Right cardiac atrium (tissue), 5 donors: ENCODE measurements at regions not wholly inside any gene's neighbourhood (a gene's known extent, or its start where the extent isn't known, plus 50 kb on each side); places are given as distances from the start of the nearest gene placed in this dataset.

Source experiments
- ATAC-seq, 2 donors: fragments of 200-7000 bp; cut with Tn5 transposase; one replicate each; pipeline versions ENCODE4 v1.8.0 to v1.9.1; 2020; ENCODE audit warnings: moderate library complexity in 2 of 2, mild to moderate bottlenecking in 1 of 2
- DNase-seq, 3 donors: peaks; one replicate each; pipeline ENCODE4 v3.0.0-alpha.2; 2020
- H3K27ac ChIP-seq: one replicate; pipeline ENCODE4 v1.5.1; 2013; ENCODE audit warnings: mild to moderate bottlenecking, low read length, control low read depth, moderate library complexity
- H3K27me3 ChIP-seq: one replicate; pipeline ENCODE4 v1.6.1; 2013; ENCODE audit not compliant: control insufficient read depth, insufficient read depth
- H3K4me1 ChIP-seq: one replicate; pipeline ENCODE4 v1.6.1; 2013; ENCODE audit warnings: low read length; ENCODE audit not compliant: control insufficient read depth, insufficient read depth
- H3K4me3 ChIP-seq: one replicate; pipeline ENCODE4 v1.5.1; 2013; ENCODE audit warnings: low read length, control low read depth
- H3K9me3 ChIP-seq: one replicate; pipeline ENCODE4 v1.6.1; 2013; ENCODE audit warnings: low read length; ENCODE audit not compliant: control insufficient read depth
- WGBS: extraction: QIAGEN DNeasy Blood & Tissue Kit; methylation state at CpG from one replicate; pipeline ENCODE4 v1.1.7; 2013; 5-methylcytosine and 5-hydroxymethylcytosine counted together
- intact Hi-C, 4 donors: fragments of 100-400 bp; cut with DNase I; formaldehyde crosslinking; loops; one replicate each; pipeline versions ENCODE4 v1.11.0 to v1.14.0; 2022 to 2023
- donor health status: healthy with polysubstance abuse.
- donor health status: DM: no; HTN: yes; CAD: no.
- donor health status: DM: no; HTN: no; CAD: no.
- donor health status: DM: no; HTN: yes; CAD: no; lungs with severe emphysema.
- donor health status: DM: yes; HTN: yes; CAD: no.

DNA sequence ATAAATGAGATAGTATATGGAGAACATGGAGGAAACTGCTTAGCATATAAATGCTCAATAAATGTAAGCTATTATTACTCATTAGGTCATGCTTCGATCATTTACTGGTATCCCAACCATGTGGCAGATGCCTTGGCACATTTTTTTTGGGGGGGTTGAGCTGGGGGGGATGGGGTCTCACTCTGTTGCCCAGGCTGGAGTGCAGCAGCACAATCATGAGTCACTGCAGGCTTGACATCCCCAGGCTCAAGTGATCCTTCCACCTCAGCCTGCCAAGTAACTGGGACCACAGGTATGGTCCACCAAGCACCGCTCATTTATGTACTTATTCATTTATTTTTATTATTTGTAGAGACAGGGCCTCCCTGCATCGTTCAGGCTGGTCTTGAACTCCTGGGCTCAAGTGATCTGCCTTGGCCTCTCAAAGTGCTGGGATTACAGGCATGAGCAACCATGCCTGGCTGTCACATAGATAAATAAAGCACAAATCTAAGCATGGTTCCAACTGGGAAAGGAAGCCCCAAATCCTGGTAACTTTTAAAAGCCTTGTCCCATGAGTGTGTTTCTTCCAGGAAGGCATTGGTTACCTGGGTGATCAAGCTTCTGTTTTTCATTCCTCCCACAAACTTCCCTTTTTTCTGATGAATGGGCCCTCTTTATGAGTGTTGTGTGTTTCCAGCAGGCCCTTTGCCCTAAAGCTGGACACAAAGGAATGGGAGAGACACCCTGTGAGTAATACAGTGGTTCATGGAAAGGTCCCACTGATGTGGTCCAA lies 147.4 kb upstream of the UMPS start:
- no peaks in the 10 kb centered on the region for H3K4me1 ChIP-seq
- H3K27me3 ChIP-seq = no peaks in the 10 kb centered on the region
- no peak overlapping the region for H3K4me3 ChIP-seq
- WGBS = 95% methylated on average over 3 of the region's 3 CpGs
- no peak for ATAC-seq
- intact Hi-C loops = no loop called here
- H3K9me3 ChIP-seq = no peaks in the 10 kb centered on the region
- H3K27ac ChIP-seq = no peak overlapping the region
- DNase-seq = no peak

DNA sequence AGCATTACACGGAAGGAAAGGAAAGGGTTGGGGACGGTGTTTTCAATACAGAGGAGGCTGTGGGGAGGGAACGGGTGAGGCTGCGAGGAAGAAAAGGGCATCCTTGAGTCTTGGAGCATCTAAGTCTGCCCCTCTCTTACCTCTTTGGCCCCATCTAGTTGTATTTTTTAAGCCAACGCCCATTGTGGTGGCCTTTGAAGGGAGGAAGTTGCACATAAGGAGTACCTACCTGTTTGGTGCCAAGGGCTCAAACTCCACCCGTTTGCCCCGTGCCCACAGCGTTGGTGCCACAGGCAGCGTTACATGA lies 146.1 kb upstream of the UMPS start:
- Histone ChIP-seq H3K4me3 (peak overlapping the region; percentile 50), H3K27me3 (no peaks in the 10 kb centered on the region), H3K4me1 (no peaks in the 10 kb centered on the region), H3K9me3 (no peaks in the 10 kb centered on the region), H3K27ac (no peak overlapping the region)
- no peak for ATAC-seq
- intact Hi-C loops = no loop called here
- 26% methylated on average over 9 of the region's 9 CpGs for WGBS
- DNase-seq = no peak

DNA sequence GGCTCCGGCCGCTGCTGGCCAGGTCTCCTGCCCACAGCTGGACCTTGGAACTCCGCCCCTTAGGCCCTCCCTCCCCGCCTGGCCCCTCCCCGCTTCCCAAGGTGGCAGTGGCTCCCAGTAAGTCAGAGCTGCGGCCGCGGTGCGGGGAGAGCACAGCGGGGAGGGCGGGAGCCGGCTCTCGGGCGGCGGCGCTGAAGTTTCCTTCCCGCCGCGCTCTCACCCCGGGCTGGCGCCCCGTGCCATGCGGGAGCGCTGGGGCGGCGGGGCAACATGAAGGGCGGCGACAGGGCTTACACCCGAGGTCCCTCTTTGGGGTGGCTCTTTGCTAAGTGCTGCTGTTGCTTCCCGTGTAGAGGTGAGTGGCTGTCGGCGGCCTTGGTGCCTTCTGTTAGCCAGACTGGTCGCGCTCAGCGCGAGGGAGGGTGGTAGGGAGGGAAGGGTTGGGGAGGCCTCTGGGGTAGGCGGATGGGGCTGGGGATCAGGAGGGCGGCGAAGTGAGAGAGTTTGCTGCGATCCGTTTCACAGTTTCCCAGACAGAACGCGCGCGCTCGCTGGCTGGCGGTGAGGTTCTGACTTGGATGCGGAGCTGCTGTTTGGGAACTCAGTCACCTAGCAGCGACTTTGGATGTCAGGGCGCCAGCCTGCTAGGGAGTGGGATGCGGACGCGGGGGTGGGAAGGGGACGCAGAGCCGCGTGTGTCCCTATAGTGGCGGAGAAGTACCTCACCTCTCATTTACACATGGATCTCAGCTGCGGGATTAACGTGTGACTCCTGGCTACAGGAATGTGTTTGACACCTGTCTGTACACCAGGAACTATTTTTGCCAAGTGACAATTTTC lies 145.5 kb upstream of the UMPS start:
- H3K27me3 ChIP-seq = no peaks in the 10 kb centered on the region
- no peaks in the 10 kb centered on the region for H3K4me1 ChIP-seq
- WGBS = 3% methylated on average over 59 of the region's 59 CpGs
- intact Hi-C loops = no loop called here
- DNase-seq (peak; percentile 80 to 91 (median 90)), ATAC-seq (peak; percentile 96)
- H3K9me3 ChIP-seq = no peaks in the 10 kb centered on the region
- peak overlapping the region; percentile 50 for H3K4me3 ChIP-seq
- peak overlapping the region; percentile 21 for H3K27ac ChIP-seq

DNA sequence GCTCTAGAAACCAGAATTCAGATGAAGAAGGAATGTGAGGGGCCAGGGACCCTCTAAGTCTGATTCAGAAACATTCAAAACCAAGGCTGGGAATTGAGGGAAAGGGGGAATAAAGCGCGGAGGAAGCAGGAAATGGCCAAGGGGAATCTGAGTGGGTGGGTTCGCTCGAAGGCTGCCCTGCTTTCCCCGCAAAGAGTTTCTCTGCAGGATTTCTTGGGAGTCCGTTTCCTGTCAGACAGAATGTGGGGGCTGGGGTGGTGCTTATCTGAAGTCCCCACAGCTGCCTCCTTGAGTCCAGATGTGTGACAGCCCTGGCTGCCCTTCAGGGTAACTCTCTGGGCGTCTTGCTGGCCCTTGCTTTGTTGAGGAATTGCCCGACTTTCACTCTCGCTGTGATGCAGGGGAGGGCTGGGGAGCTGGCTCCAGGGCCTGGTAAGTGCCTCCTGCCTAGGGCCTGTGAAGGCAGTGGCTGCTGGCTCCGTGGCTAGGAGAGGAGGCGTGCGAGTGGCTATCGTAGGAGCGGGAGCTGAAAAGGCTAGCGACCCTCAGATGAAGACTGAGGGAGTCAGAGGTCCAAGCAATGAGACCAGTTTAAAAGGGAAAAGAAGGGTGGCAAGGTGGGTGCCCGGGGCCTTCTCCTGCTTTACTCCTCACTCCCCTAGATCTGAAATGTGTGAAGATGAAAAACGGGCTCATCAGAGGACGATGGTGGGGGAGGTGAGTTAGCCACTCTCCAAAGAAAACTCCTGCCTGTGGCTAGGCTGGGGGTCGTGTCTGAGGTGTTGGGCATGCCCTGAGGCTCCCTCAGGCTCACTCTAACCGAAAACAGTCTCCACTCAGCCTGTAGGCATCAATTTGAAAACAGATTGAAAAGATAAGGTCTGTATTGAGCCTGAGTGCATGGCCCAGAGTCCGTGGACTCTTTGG lies 143.9 kb upstream of the UMPS start:
- Histone ChIP-seq H3K27ac (no peak overlapping the region), H3K4me1 (no peaks in the 10 kb centered on the region), H3K9me3 (no peaks in the 10 kb centered on the region), H3K4me3 (no peak overlapping the region), H3K27me3 (no peaks in the 10 kb centered on the region)
- 69% methylated on average over 21 of the region's 21 CpGs for WGBS
- intact Hi-C loops = no loop called here
- DNase-seq (peak in 1 of 3 donors; percentile 51), ATAC-seq (no peak)

DNA sequence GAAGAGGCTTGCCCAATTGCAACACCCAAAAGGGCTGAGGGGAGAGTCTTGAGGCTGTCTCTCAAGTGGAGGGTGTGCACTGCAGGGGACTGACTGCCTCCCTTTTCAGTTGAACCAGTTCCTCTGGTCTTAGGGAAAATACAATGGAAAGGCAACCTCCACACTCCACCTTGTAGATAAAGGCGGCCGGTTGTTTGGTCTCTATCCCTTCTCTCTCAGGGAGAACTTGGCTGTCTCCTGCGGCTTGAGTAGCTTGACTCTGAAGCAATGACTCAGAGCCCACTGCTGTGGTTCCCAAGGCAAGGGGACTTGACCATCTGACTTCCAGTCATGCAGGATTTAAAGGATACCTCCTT lies 143.2 kb upstream of the UMPS start:
- Histone ChIP-seq H3K27me3 (no peaks in the 10 kb centered on the region), H3K27ac (no peak overlapping the region), H3K4me1 (no peaks in the 10 kb centered on the region), H3K4me3 (no peak overlapping the region), H3K9me3 (no peaks in the 10 kb centered on the region)
- DNase-seq (no peak), ATAC-seq (no peak)
- intact Hi-C loops = no loop called here
- WGBS = 88% methylated on average over 3 of the region's 3 CpGs

DNA sequence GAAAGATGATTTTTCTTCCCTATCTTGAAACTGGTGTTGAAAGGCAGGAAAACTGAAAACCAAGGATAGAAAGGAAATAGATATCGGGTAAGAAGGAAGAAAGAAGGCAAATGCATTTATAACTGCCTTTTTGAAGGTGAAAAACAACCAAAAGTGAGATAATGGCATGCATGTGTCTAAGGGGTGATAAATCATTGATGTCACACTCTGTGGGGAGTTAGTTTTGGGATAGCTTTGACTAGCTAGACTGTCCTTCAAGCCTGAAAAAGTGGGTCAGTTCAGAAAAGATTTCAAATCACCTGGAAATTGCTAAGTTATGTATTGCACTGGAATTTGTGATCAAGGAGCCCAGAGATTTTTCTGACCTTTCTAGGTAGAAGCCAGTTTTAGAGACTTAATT lies 142.2 kb upstream of the UMPS start:
- DNase-seq (no peak), ATAC-seq (no peak)
- intact Hi-C loops = no loop called here
- 78% methylated on average over 1 of the region's 1 CpG for WGBS
- Histone ChIP-seq H3K4me3 (no peak overlapping the region), H3K9me3 (no peaks in the 10 kb centered on the region), H3K4me1 (no peaks in the 10 kb centered on the region), H3K27ac (no peak overlapping the region), H3K27me3 (no peaks in the 10 kb centered on the region)

DNA sequence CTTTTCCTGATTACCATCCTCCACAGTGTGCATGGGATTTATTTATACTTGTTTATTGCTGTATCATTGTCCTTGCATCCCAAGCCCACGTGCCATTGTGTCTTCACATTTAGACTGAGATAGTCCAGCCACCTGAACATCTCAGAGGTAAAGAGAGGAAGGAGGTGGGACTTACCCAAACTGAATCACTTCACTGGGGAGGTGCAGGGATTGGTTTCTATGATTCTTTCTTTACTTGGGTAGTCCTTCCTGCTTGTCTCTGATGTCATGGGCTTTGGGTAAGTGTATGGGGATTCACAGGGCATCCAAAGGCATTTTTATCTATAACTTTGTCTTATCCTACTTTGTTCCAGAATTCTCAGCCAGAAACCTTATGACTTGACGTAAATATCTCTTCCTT lies 141.5 kb upstream of the UMPS start:
- intact Hi-C loops = no loop called here

DNA sequence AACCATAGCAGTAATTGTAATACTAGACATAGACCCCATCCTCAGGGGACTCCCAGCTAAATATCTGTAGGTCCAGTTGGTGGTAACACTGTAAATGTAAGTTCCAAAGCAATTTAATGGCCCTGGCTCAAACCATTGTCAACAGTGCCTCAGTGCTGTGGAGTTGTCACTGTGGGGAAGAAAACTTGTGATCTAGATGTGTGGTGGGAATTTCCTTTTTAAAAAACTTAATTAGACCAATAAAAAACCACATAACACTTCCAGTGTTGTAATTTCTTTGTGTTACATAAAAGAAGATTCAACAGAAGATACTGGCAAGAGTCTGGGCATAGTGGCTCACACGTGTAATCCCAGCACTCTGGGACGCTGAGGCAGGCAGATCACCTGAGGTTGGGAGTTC lies 138.6 kb upstream of the UMPS start:
- H3K4me3 ChIP-seq = no peak overlapping the region
- 87% methylated on average over 2 of the region's 2 CpGs for WGBS

More for the DNA sequence above, 141.5 kb upstream of the UMPS start:
- H3K9me3 ChIP-seq = no peaks in the 10 kb centered on the region
- no peaks in the 10 kb centered on the region for H3K4me1 ChIP-seq
- ATAC-seq (no peak), DNase-seq (no peak)
- WGBS = 92% methylated on average over 2 of the region's 2 CpGs
- no peak overlapping the region for H3K27ac ChIP-seq
- H3K4me3 ChIP-seq = no peak overlapping the region
- no peaks in the 10 kb centered on the region for H3K27me3 ChIP-seq

DNA sequence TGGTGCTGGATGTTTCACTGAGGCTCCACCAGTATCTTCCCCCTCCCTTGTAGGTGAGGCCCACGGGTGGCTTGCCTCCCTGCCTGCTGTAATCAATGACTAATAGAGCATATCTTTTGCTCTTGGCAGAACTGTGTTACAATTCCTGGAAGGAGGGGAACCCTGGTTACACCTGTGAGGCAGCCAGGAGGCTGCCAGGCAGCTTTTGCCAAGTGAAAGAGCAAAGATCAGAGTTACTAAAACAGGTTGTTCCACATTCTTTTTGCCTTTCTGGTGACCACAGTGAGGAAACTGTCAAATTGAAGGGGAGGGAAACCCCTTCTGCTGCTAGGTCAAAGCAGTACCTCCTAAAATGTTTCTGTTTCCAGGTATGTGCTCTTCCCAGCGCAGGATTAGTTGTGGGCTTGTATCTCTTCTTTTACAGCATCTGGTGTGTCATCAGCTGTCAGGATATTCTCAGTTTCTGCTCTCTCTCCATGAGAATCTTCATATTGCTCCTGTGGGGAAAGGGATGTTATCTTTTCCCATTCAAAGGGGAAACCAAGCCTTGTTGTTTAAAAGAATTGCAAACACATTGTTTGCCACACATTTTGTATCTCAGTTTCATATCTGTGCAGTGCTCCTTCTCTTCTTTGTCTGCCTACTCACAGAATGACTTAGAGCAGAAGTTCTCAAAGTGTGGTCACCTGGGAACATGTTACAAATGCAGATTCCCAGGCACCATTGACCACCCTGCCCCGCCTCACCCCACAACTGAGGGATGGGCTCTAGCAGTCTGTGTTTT lies 137.4 kb upstream of the UMPS start:
- no peak overlapping the region for H3K27ac ChIP-seq
- H3K27me3 ChIP-seq = no peaks in the 10 kb centered on the region
- H3K4me1 ChIP-seq = no peaks in the 10 kb centered on the region
- no peak for DNase-seq
- no peak for ATAC-seq
- H3K9me3 ChIP-seq = no peaks in the 10 kb centered on the region
- WGBS = 69% methylated on average over 3 of the region's 3 CpGs
- H3K4me3 ChIP-seq = no peak overlapping the region
- intact Hi-C loops = no loop called here

More for the DNA sequence above, 138.6 kb upstream of the UMPS start:
- no peak overlapping the region for H3K27ac ChIP-seq
- no peak for DNase-seq
- no peak for ATAC-seq
- H3K4me1 ChIP-seq = no peaks in the 10 kb centered on the region
- intact Hi-C loops = no loop called here
- no peaks in the 10 kb centered on the region for H3K27me3 ChIP-seq
- no peaks in the 10 kb centered on the region for H3K9me3 ChIP-seq

DNA sequence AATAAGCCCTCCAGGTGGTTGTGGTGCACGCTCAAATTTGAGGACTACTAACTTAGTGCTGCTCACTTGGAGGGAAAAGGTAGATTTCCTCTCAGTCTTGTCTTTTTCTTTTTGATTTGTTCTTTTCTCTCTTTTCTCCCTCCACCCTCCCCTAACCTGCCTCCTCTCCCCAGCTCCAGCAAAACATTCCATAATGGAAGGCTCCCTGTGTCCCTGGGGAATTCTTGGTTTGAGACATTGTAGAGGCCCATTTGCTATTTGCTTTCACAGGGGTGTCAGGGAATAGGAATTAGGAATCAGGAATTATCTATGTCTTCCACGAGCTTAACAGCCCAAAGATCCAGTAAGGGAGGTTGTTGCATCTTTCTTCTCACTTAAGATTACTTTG lies 136.8 kb upstream of the UMPS start:
- no peak for ATAC-seq
- no peak for DNase-seq
- H3K27me3 ChIP-seq = no peaks in the 10 kb centered on the region
- intact Hi-C loops = no loop called here
- no peak overlapping the region for H3K27ac ChIP-seq
- no peaks in the 10 kb centered on the region for H3K9me3 ChIP-seq
- 83% methylated on average over 2 of the region's 2 CpGs for WGBS
- no peak overlapping the region for H3K4me3 ChIP-seq
- H3K4me1 ChIP-seq = peaks cover 4% of the 10 kb centered on the region
